Mucosa of rectum (tissue), 2 donors: ENCODE measurements at regions not wholly inside any gene's neighbourhood (a gene's known extent, or its start where the extent isn't known, plus 50 kb on each side); places are given as distances from the start of the nearest gene placed in this dataset.

ENCODE experiments used
- H3K27ac ChIP-seq, 2 donors: one replicate each; pipeline ENCODE4 v1.7.0; 2013; ENCODE audit warnings: inconsistent platforms in 2 of 2, low read depth in 2 of 2, low read length in 2 of 2
- H3K27me3 ChIP-seq, 2 donors: one replicate each; pipeline ENCODE4 v1.7.0; 2013; ENCODE audit warnings: low read length in 2 of 2; ENCODE audit not compliant: control insufficient read depth in 2 of 2, insufficient read depth in 2 of 2
- H3K36me3 ChIP-seq, 2 donors: one replicate each; pipeline ENCODE4 v1.7.0; 2013; ENCODE audit warnings: low read length in 2 of 2; ENCODE audit not compliant: control insufficient read depth in 2 of 2, insufficient read depth in 2 of 2
- H3K4me1 ChIP-seq, 2 donors: one replicate each; pipeline ENCODE4 v1.7.0; 2013; ENCODE audit warnings: low read length in 2 of 2, mild to moderate bottlenecking in 1 of 2; ENCODE audit not compliant: control insufficient read depth in 2 of 2, insufficient read depth in 2 of 2
- H3K4me3 ChIP-seq, 2 donors: one replicate each; pipeline ENCODE4 v1.7.0; 2013; ENCODE audit warnings: low read length in 2 of 2
- H3K9ac ChIP-seq, 2 donors: one replicate each; pipeline ENCODE4 v1.7.0; 2013; ENCODE audit warnings: low read length in 2 of 2, low read depth in 1 of 2, mild to moderate bottlenecking in 1 of 2
- H3K9me3 ChIP-seq, 2 donors: one replicate each; pipeline ENCODE4 v1.7.0; 2013; ENCODE audit warnings: low read length in 2 of 2; ENCODE audit not compliant: control insufficient read depth in 2 of 2
- donor health status: healthy.
- donor health status: Normal muscosa, but diverticular disease.

GRCh38 chr1:5274527-5274926 lies 620.1 kb downstream of the AJAP1 start:
- Histone ChIP-seq H3K27ac (no peak overlapping the region), H3K4me1 (no peaks in the 10 kb centered on the region), H3K36me3 (no peaks in the 10 kb centered on the region), H3K9me3 (no peaks in the 10 kb centered on the region), H3K9ac (no peak overlapping the region), H3K27me3 (no peaks in the 10 kb centered on the region), H3K4me3 (no peak overlapping the region)

DNA sequence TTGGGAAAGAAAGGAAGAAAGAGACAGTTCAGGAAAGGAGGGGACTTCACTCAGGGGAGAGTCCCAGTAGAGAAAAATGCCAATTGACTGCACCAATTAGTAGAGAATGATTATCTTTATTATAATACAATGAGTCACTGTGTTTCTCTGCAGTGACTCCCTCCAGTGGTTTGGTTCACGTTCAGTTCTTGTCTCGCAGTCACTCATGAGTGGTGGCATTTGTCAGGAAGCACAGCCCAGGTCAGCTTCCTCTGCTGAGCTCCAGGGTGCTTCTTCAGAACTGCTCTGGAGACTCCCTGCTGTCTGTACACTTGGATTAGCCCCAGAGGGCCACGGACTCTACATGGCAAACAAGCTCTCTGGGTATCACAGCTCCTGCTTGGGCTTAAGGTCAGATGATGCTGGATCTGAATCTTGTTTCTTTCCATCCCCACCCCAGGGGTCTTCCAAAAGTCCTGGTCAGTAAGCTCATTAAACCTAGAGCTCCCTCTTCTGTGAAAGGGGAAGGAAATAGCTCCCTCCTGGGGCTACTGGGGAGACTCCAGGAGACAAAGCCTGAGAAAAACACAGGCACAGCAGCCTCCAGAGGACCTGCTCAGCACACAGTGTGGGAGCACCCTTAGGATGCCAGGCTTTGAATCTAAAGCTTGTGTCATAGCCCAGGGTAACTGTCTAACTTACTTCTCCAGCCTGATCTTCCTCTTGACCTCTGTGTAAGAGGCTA lies 619.0 kb downstream of the AJAP1 start:
- Histone ChIP-seq H3K27ac (no peak overlapping the region), H3K9ac (no peak overlapping the region), H3K4me3 (no peak overlapping the region), H3K4me1 (no peaks in the 10 kb centered on the region), H3K27me3 (no peaks in the 10 kb centered on the region), H3K36me3 (no peaks in the 10 kb centered on the region), H3K9me3 (peaks cover 0 to 2% of the 10 kb centered on the region in 2 donors)

- no peaks in the 10 kb centered on the region for H3K4me1 ChIP-seq
- H3K27ac ChIP-seq = no peak overlapping the region
- H3K9ac ChIP-seq = no peak overlapping the region
- no peaks in the 10 kb centered on the region for H3K36me3 ChIP-seq
- H3K9me3 ChIP-seq = peaks cover 0 to 2% of the 10 kb centered on the region in 2 donors
- H3K27me3 ChIP-seq = no peaks in the 10 kb centered on the region
- H3K4me3 ChIP-seq = no peak overlapping the region
Measured at GRCh38 chr1:5272325-5272724, 617.9 kb downstream of the AJAP1 start.

DNA sequence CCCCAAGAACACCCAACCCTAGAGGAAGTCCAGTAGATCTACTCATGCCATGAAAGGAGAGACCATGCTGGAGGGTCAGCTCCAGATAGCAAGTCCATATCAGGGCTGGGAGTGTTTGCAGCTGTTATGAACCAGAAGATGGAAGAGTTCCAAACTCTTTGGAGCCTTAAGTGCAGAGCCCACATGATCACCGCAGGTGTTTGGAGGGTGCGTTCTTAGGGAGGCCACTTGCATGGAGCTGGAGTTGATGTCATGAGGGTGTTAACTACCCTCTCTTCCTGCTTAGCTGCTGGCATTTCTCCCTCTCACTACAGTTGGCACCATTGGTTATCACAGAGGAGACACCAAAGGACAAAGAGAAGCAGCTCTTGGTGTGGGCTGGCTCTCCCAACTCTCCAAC lies 616.9 kb downstream of the AJAP1 start:
- peaks cover 0 to 2% of the 10 kb centered on the region in 2 donors for H3K9me3 ChIP-seq
- H3K4me3 ChIP-seq = no peak overlapping the region
- no peaks in the 10 kb centered on the region for H3K27me3 ChIP-seq
- H3K4me1 ChIP-seq = no peaks in the 10 kb centered on the region
- no peaks in the 10 kb centered on the region for H3K36me3 ChIP-seq
- no peak overlapping the region for H3K9ac ChIP-seq
- no peak overlapping the region for H3K27ac ChIP-seq

DNA sequence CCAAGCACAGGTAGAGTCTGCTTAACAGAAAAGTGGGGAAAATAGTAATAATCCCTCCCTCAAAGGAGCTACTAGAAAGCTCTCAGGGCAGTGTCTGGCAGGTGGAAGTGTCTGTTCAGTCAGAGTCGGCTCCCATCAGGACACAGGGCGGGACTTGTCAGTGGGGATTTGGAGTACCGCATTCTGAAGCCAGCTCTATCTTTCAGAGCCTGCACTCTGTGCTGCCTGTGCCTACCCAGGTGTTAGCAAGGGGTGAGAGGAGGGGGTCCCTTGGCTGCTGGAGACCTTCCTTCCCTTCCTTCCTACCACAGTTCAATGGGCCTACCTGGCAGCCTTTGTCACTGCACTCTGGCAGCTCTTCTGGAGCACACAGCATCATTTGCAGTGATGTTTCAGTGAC lies 615.5 kb downstream of the AJAP1 start:
- no peaks in the 10 kb centered on the region for H3K27me3 ChIP-seq

GRCh38 chr1:5267603-5268235 lies 613.3 kb downstream of the AJAP1 start:
- H3K27me3 ChIP-seq = no peaks in the 10 kb centered on the region
- no peaks in the 10 kb centered on the region for H3K36me3 ChIP-seq
- H3K9me3 ChIP-seq = peaks cover 0 to 4% of the 10 kb centered on the region in 2 donors
- H3K9ac ChIP-seq = no peak overlapping the region
- H3K4me1 ChIP-seq = no peaks in the 10 kb centered on the region
- H3K4me3 ChIP-seq = no peak overlapping the region
- no peak overlapping the region for H3K27ac ChIP-seq

More for the DNA sequence above, 615.5 kb downstream of the AJAP1 start:
- peaks cover 0 to 2% of the 10 kb centered on the region in 2 donors for H3K9me3 ChIP-seq
- H3K4me3 ChIP-seq = no peak overlapping the region
- no peak overlapping the region for H3K27ac ChIP-seq
- H3K4me1 ChIP-seq = no peaks in the 10 kb centered on the region
- H3K9ac ChIP-seq = no peak overlapping the region
- H3K36me3 ChIP-seq = no peaks in the 10 kb centered on the region

DNA sequence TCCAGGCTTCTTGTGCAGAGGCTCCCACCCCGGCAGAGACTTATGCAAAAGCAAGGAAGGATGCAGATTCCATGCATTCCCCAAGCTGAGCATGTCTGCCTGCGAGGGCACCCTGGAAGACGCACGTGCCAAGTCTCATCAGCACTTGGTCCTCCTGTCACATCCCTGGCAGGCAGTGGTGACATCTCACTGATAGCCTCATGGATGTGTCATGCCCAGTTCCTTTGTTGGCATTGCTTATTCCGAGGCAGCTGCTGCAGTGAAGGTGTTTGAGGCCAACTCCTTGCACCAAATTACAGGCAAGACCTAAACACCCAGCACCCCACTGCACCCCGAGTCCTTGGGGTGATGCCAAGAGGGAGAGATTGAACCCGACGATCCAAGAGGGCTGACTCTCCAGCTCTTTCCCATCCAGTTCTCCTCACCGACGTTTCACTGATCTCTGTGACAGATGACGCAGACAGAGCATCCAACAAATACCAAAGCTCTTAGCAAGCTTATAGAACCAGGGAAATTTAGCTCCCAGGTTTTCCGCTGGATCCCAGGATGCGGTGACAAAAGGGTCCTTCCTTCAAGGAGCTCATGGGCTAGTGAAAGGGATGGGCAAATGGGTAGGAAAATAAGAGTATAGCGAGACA lies 611.1 kb downstream of the AJAP1 start:
- Histone ChIP-seq H3K4me3 (no peak overlapping the region), H3K27ac (no peak overlapping the region), H3K9me3 (peaks cover 0 to 4% of the 10 kb centered on the region in 2 donors), H3K9ac (no peak overlapping the region), H3K36me3 (no peaks in the 10 kb centered on the region), H3K27me3 (no peaks in the 10 kb centered on the region), H3K4me1 (no peaks in the 10 kb centered on the region)

DNA sequence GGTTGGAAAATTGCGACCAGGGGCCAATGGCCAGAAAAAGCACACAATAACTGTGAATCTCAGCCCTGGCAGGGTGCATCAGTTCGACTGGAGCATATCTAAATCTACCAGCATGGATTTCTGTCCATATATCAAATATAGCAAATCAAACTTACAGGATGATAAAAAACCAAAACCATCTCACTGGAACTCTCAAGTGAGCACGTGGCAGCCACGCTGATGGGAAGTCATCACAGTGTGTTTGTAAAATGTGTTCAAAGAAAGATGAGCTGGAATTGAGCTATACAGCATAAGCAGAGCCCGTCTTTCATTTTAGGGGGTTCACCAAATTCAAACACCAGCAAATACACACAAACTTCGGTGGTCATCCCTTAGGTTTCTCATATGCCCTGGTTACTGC lies 610.1 kb downstream of the AJAP1 start:
- H3K36me3 ChIP-seq = no peaks in the 10 kb centered on the region
- H3K4me1 ChIP-seq = no peaks in the 10 kb centered on the region
- no peak overlapping the region for H3K4me3 ChIP-seq
- no peak overlapping the region for H3K9ac ChIP-seq
- H3K27me3 ChIP-seq = no peaks in the 10 kb centered on the region
- H3K9me3 ChIP-seq = peaks cover 0 to 4% of the 10 kb centered on the region in 2 donors
- no peak overlapping the region for H3K27ac ChIP-seq

GRCh38 chr1:5256793-5257192 lies 602.4 kb downstream of the AJAP1 start:
- Histone ChIP-seq H3K4me3 (no peak overlapping the region), H3K27ac (no peak overlapping the region), H3K9me3 (no peaks in the 10 kb centered on the region), H3K9ac (no peak overlapping the region), H3K27me3 (no peaks in the 10 kb centered on the region), H3K36me3 (no peaks in the 10 kb centered on the region), H3K4me1 (no peaks in the 10 kb centered on the region)

GRCh38 chr1:5254975-5255374 lies 600.6 kb downstream of the AJAP1 start:
- Histone ChIP-seq H3K4me3 (no peak overlapping the region), H3K9me3 (no peaks in the 10 kb centered on the region), H3K36me3 (no peaks in the 10 kb centered on the region), H3K9ac (no peak overlapping the region), H3K27me3 (no peaks in the 10 kb centered on the region), H3K4me1 (no peaks in the 10 kb centered on the region), H3K27ac (no peak overlapping the region)
